Stomach (tissue), 8 donors: ENCODE measurements at regions not wholly inside any gene's neighbourhood (a gene's known extent, or its start where the extent isn't known, plus 50 kb on each side); places are given as distances from the start of the nearest gene placed in this dataset.

Experiments used
- DNase-seq, 2 donors: peaks; one replicate each; pipeline versions ENCODE4 v3.0.0 to v3.0.0-alpha.2; 2013 to 2019
- H3K27ac ChIP-seq, 5 donors: fragments of 200-600 bp in 4 of 5; sonication (generic) in 4 of 5; one replicate each; pipeline ENCODE4 v1.5.1; 2013 to 2019; ENCODE audit warnings: mild to moderate bottlenecking in 1 of 5, moderate library complexity in 1 of 5
- H3K27me3 ChIP-seq, 3 donors: fragments of 200-600 bp; sonication (generic); one replicate each; pipeline ENCODE4 v1.5.1; 2017 to 2019; ENCODE audit warnings: mixed run types in 1 of 3
- H3K36me3 ChIP-seq, 4 donors: fragments of 200-600 bp; sonication (generic); 1 replicate in 3 of 4; 2 replicates in 1 of 4; pipeline ENCODE4 v1.5.1; 2016 to 2019
- H3K4me1 ChIP-seq, 4 donors: fragments of 200-600 bp; sonication (generic); one replicate each; pipeline ENCODE4 v1.5.1; 2016 to 2019
- H3K4me3 ChIP-seq, 4 donors: fragments of 200-600 bp; sonication (generic) in 3 of 4; one replicate each; pipeline ENCODE4 v1.5.1; 2016 to 2019; ENCODE audit warnings: mild to moderate bottlenecking in 1 of 4
- H3K9me3 ChIP-seq, 4 donors: fragments of 200-600 bp; sonication (generic); one replicate each; pipeline ENCODE4 v1.5.1; 2016 to 2019
- EP300 ChIP-seq: sonication (generic); formaldehyde crosslinking; IDR thresholded peaks from one replicate; pipeline ENCODE4 v1.6.1; 2017; ENCODE audit warnings: antibody characterized with exemption
- POLR2A ChIP-seq, 4 donors: fragments of 450-650 bp; IDR thresholded peaks; one replicate each; pipeline ENCODE4 v1.6.1; 2016; ENCODE audit warnings: antibody characterized with exemption in 4 of 4, control low read depth in 2 of 4, mild to moderate bottlenecking in 1 of 4, moderate library complexity in 1 of 4
- POLR2AphosphoS5 ChIP-seq, 3 donors: sonication (generic); formaldehyde crosslinking; IDR thresholded peaks; one replicate each; pipeline ENCODE4 v1.6.1; 2016; ENCODE audit warnings: antibody characterized with exemption in 3 of 3
- WGBS, 5 donors: extraction: QIAGEN DNeasy Blood & Tissue Kit in 3 of 5; methylation state at CpG; one replicate each; pipeline versions ENCODE4 v1.1.5 to v1.1.7; 2013 to 2018; 5-methylcytosine and 5-hydroxymethylcytosine counted together
- intact Hi-C: fragments of 100-400 bp; cut with DNase I; formaldehyde crosslinking; loops from one replicate; pipeline ENCODE4 v1.15.1; 2023; ENCODE audit warnings: low total_unique reads
- TF ChIP-seq, protein P1 (sequence below), 7 experiments: fragments of 450-650 bp in 4 of 7; fragments of 200-600 bp in 3 of 7; sonication (generic) in 3 of 7; IDR thresholded peaks; one replicate each; pipeline ENCODE4 v1.5.1; 2016 to 2019; ENCODE audit warnings: antibody characterized with exemption in 7 of 7, control low read depth in 2 of 7, mild to moderate bottlenecking in 1 of 7
- donor health status: healthy with polysubstance abuse.
- donor health status: Bipolar disorder and iron deficiency.
- donor health status: healthy.

DNA sequence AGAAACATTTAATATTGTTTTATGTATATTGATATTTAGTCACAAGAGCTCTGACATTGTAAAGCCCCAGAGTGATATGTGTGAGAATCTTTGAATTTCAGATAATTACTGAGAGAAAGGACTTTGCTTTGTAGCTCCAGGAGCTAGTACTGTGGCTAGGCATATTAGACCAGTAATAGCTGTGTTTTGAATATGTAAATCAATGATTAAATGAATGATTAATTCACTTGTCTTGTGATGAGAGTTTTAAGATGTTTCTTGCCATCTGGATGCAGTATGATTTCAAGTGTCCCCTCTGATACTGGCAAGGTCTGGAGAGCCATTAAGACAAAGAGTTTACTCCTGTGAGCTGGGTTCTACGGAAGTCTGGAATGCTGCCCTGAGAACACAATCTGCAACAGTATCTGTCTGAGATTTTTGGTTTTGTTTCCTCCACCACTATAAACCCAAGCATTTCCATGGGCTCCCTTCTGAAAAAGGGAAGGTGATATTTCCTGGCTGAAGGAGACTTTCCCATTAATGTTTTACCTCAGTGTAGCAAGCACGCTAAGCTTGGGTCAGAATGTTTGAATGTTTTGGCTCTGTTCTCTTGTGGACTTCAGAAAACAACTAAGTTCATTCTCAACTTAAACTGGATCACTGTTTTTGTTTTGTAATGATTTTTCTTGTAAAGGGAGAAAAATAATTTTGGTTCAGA is 61.3 kb upstream of the BICC1 start:
- TF ChIP-seq POLR2A (IDR thresholded peaks at IDR 0.05): no peak
- TF ChIP-seq, protein P1, sequence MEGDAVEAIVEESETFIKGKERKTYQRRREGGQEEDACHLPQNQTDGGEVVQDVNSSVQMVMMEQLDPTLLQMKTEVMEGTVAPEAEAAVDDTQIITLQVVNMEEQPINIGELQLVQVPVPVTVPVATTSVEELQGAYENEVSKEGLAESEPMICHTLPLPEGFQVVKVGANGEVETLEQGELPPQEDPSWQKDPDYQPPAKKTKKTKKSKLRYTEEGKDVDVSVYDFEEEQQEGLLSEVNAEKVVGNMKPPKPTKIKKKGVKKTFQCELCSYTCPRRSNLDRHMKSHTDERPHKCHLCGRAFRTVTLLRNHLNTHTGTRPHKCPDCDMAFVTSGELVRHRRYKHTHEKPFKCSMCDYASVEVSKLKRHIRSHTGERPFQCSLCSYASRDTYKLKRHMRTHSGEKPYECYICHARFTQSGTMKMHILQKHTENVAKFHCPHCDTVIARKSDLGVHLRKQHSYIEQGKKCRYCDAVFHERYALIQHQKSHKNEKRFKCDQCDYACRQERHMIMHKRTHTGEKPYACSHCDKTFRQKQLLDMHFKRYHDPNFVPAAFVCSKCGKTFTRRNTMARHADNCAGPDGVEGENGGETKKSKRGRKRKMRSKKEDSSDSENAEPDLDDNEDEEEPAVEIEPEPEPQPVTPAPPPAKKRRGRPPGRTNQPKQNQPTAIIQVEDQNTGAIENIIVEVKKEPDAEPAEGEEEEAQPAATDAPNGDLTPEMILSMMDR (IDR thresholded peaks at IDR 0.05): no peak
- 17 to 39% (median 27%) methylated on average over 2 of the region's 2 CpGs for WGBS, 5 donors
- DNase-seq: no peak

DNA sequence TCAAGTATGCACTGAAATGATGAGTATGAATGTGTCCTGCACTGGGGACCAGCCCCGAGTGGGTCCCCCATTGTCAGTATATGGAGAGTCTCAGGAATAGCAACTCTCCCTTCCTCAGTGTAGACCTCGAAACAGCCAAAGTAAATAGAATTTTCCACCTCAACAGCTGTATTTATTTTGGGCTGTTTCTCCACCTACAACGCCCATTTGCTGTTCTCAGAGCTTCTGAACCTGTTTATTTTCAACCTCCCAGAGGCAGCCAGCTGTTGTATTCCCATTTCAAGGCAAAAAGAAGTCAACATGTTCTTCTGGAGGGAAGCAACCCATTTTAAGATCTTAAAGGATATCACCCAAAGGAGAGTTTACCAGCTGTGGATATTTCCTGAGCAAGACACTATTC is 59.6 kb upstream of the BICC1 start:
- 28 to 61% (median 39%) methylated on average over 3 of the region's 3 CpGs for WGBS, 5 donors
- Histone ChIP-seq H3K36me3 (no peaks in the 10 kb centered on the region), H3K27me3 (no peaks in the 10 kb centered on the region), H3K4me3 (no peak overlapping the region), H3K27ac (no peak overlapping the region), H3K4me1 (peaks cover 0 to 4% (median under 1%) of the 10 kb centered on the region in 4 donors), H3K9me3 (peaks cover 0 to 6% (median 5%) of the 10 kb centered on the region in 4 donors)
- no peak for DNase-seq
- TF ChIP-seq, protein P1 (IDR thresholded peaks at IDR 0.05): no peak
- TF ChIP-seq EP300: no peak
- TF ChIP-seq POLR2A (IDR thresholded peaks at IDR 0.05): no peak
- no peak for TF ChIP-seq POLR2AphosphoS5 (IDR thresholded peaks at IDR 0.05)
- intact Hi-C loops: no loop called here

More for the DNA sequence above, 61.3 kb upstream of the BICC1 start:
- Histone ChIP-seq H3K36me3 (no peaks in the 10 kb centered on the region), H3K9me3 (peaks cover 0 to 12% (median 8%) of the 10 kb centered on the region in 4 donors), H3K27me3 (no peaks in the 10 kb centered on the region), H3K4me3 (no peak overlapping the region), H3K4me1 (peaks cover 0 to 4% (median 0%) of the 10 kb centered on the region in 4 donors), H3K27ac (no peak overlapping the region)
- intact Hi-C loops: no loop called here

DNA sequence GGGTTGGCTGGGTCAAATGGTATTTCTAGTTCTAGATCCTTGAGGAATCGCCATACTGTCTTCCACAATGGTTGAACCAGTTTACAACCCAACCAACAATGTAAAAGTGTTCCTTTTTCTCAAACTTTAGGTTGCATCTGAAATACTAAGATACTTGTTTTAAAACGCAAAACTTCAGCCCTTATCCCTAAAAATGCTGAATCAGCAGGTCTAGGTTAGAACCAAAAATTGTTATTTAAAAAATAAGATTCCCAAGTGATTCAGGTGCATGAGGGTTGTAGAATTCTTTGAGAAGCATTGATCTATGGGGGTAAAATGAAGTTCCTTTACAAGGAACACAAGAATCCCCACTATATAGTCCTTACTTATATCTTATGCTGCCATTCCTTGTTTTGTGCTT is 56.5 kb upstream of the BICC1 start:
- Histone ChIP-seq H3K9me3 (no peaks in the 10 kb centered on the region), H3K4me3 (no peak overlapping the region), H3K27ac (no peak overlapping the region), H3K36me3 (no peaks in the 10 kb centered on the region), H3K27me3 (no peaks in the 10 kb centered on the region), H3K4me1 (peaks cover 0 to 7% (median 2%) of the 10 kb centered on the region in 4 donors)
- no peak for DNase-seq
- TF ChIP-seq, protein P1 (IDR thresholded peaks at IDR 0.05): no peak
- TF ChIP-seq POLR2AphosphoS5 (IDR thresholded peaks at IDR 0.05): no peak
- no peak for TF ChIP-seq POLR2A (IDR thresholded peaks at IDR 0.05)
- no peak for TF ChIP-seq EP300
- intact Hi-C loops: no loop called here
- 84 to 96% (median 93%) methylated on average over 2 of the region's 2 CpGs for WGBS, 5 donors

DNA sequence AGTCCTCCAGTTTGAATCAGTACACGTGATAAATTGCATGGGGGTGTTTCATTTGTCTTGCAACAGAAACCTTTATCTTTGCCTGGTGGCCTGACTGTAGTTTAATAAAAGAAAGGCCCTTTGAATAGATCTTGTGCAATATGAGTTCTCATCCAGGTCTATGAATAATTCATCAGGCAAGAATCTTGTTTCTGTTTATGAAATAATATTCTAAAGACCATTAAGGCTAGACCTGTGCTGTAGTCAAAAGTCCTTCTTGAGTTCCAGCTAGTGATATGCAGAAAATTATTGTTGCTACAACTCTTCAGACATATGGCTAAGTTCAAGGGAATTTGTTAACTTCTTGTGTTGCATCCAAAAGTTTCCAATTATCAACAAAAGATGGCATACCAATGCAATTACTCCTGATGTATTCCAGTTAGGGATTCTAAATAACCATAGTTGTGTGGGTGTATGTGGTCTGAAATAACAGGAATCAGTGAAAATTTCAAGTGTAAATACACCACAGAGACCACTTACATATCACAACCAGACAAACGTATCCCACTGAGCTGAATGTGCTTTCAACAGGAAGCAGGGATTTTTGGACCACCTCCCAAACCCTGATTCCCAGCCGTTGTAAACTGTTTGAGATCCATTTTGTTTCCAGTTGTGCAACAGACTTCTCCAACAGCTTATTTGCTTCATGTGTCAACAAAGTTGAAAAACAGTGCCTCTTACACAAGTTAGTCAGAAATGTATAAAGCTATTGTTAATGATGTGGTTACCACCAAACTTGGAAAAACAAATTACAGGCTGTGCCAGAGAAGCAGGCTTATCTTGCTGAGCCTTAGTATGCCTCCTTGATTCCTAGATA is 54.7 kb upstream of the BICC1 start:
- Histone ChIP-seq H3K4me3 (no peak overlapping the region), H3K4me1 (peaks cover 0 to 7% (median 0%) of the 10 kb centered on the region in 4 donors), H3K36me3 (no peaks in the 10 kb centered on the region), H3K27me3 (no peaks in the 10 kb centered on the region), H3K27ac (peak overlapping the region in 4 of 5 donors; percentile 11 to 50 (median 41)), H3K9me3 (no peaks in the 10 kb centered on the region)
- TF ChIP-seq POLR2AphosphoS5 (IDR thresholded peaks at IDR 0.05) (peak in 1 of 3 donors; percentile 59), POLR2A (IDR thresholded peaks at IDR 0.05) (no peak), EP300 (no peak)
- TF ChIP-seq, protein P1 (IDR thresholded peaks at IDR 0.05): no peak
- peak in 1 of 2 donors; percentile 85 for DNase-seq
- WGBS, 5 donors: 15 to 21% (median 18%) methylated on average over 3 of the region's 3 CpGs
- intact Hi-C loops: no loop called here
